ENCODE measurements at regions not wholly inside any gene's neighbourhood (a gene's known extent, or its start where the extent isn't known, plus 50 kb on each side); places are given as distances from the start of the nearest gene placed in this dataset.

- DNase-seq (ENCODE audit: low read depth, low spot score) (no peak), FAIRE-seq (no peak), ATAC-seq (no peak)
- H3K79me2 ChIP-seq (ENCODE audit: control insufficient read depth, insufficient read depth, low read length) = peaks cover 3% of the 10 kb centered on the region
- H4K20me1 ChIP-seq (ENCODE audit: control insufficient read depth, insufficient read depth) = no peaks in the 10 kb centered on the region
- H2AFZ ChIP-seq (ENCODE audit: control insufficient read depth, low read depth, low read length) = no peak overlapping the region
- H3K4me1 ChIP-seq (ENCODE audit: control insufficient read depth, insufficient read depth, low read length) = peaks cover 37% of the 10 kb centered on the region
- no peak overlapping the region for H3K4me3 ChIP-seq
- in situ Hi-C loops (cut with MboI) (no loop called here), intact Hi-C loops (cut with micrococcal nuclease; ENCODE audit: unreplicated experiment) (no loop called here)
- H3K4me2 ChIP-seq (ENCODE audit: control insufficient read depth, insufficient read depth) = no peak overlapping the region
- ChIA-PET RAD21 (ENCODE audit: unreplicated experiment) (interaction anchor here (0.8 to 1.2 kb wide), 4 partner anchors 20 to 306 kb away, joined by 3 to 4 read pairs (median 3); no protein-coding TSS in a partner anchor), POLR2A (interaction anchor here (0.8 to 1.2 kb wide), 2 partner anchors 10 to 20 kb away, joined by 3 read pairs; no protein-coding TSS in a partner anchor), SMC1A (ENCODE audit: uncharacterized antibody, unreplicated experiment) (interaction anchor here (0.9 to 1.9 kb wide), 7 partner anchors 13 to 300 kb away, joined by 3 to 8 read pairs (median 5); no protein-coding TSS in a partner anchor), CTCF (interaction anchor here (0.7 to 1.6 kb wide), 3 partner anchors 10 to 303 kb away, joined by 3 to 4 read pairs (median 3); no protein-coding TSS in a partner anchor)
- TF ChIP-seq SUPT20H (IDR thresholded peaks at IDR 0.05; ENCODE audit: borderline replicate concordance, control insufficient read depth, low read depth, low read length) (no peak), PAX5 (IDR thresholded peaks at IDR 0.05; ENCODE audit: borderline replicate concordance, low read depth, low read length) (no peak)
- no peak overlapping the region for H3K9ac ChIP-seq (ENCODE audit: control insufficient read depth, insufficient read depth, low read length)
- H3K36me3 ChIP-seq (ENCODE audit: control insufficient read depth in 2 of 2, insufficient read depth in 2 of 2, low read length in 1 of 2) = no peaks in the 10 kb centered on the region
- H3K27me3 ChIP-seq (replicated peaks in 1 of 2; ENCODE audit: control insufficient read depth in 2 of 2, insufficient read depth in 2 of 2, low read length in 1 of 2) = no peaks in the 10 kb centered on the region
- no TSS peak for BruUV-seq (replicated peaks)
- H3K27ac ChIP-seq (ENCODE audit: control insufficient read depth, insufficient read depth) = no peak overlapping the region
- 98% methylated on average over 9 of the region's 9 CpGs for WGBS (ENCODE audit: insufficient coverage, insufficient replicate concordance, low lambda C conversion rate, missing lambda C conversion rate)
- no peaks in the 10 kb centered on the region; the same call in 2 of the 3 replicates for H3K9me3 ChIP-seq (replicated peaks; ENCODE audit: control insufficient read depth, insufficient read depth, low read length)
These were observed 222.9 kb downstream of the PTEN start for GRCh38 chr10:88086187-88086960.

GRCh38 chr10:88088441-88089340 lies 225.3 kb downstream of the PTEN start:
- no peak overlapping the region for H2AFZ ChIP-seq (ENCODE audit: control insufficient read depth, low read depth, low read length)
- in situ Hi-C loops (cut with MboI) = no loop called here
- ATAC-seq (no peak), DNase-seq (ENCODE audit: low read depth, low spot score) (no peak), FAIRE-seq (no peak)
- intact Hi-C loops (cut with micrococcal nuclease; ENCODE audit: unreplicated experiment) = no loop called here
- H3K4me3 ChIP-seq = no peak overlapping the region
- CTCF ChIA-PET = interaction anchor here (0.7 to 3.6 kb wide), 6 partner anchors 7 to 301 kb away, joined by 3 to 24 read pairs (median 3); no protein-coding TSS in a partner anchor
- no peaks in the 10 kb centered on the region for H4K20me1 ChIP-seq (ENCODE audit: control insufficient read depth, insufficient read depth)
- RAD21 ChIA-PET (ENCODE audit: unreplicated experiment) = interaction anchor here (0.7 to 4.7 kb wide), 8 partner anchors 8 to 298 kb away, joined by 3 to 89 read pairs (median 3); no protein-coding TSS in a partner anchor
- no peak overlapping the region for H3K4me2 ChIP-seq (ENCODE audit: control insufficient read depth, insufficient read depth)
- H3K79me2 ChIP-seq (ENCODE audit: control insufficient read depth, insufficient read depth, low read length) = no peaks in the 10 kb centered on the region
- H3K4me1 ChIP-seq (ENCODE audit: control insufficient read depth, insufficient read depth, low read length) = peaks cover 32% of the 10 kb centered on the region
- WGBS (ENCODE audit: insufficient coverage, insufficient replicate concordance, low lambda C conversion rate, missing lambda C conversion rate) = 94% methylated on average over 9 of the region's 9 CpGs
- POLR2A ChIA-PET = interaction anchor here (1.0 to 1.5 kb wide), 2 partner anchors 9 to 23 kb away, joined by 3 read pairs; no protein-coding TSS in a partner anchor
- BruUV-seq (replicated peaks) = no TSS peak
- SMC1A ChIA-PET (ENCODE audit: uncharacterized antibody, unreplicated experiment) = interaction anchor here (2.0 to 13.1 kb wide), 6 partner anchors 7 to 299 kb away, joined by 8 to 210 read pairs (median 70); no protein-coding TSS in a partner anchor
- no peaks in the 10 kb centered on the region; the same call in 2 of the 3 replicates for H3K9me3 ChIP-seq (replicated peaks; ENCODE audit: control insufficient read depth, insufficient read depth, low read length)
- no peak overlapping the region for H3K9ac ChIP-seq (ENCODE audit: control insufficient read depth, insufficient read depth, low read length)
- no peaks in the 10 kb centered on the region for H3K36me3 ChIP-seq (ENCODE audit: control insufficient read depth in 2 of 2, insufficient read depth in 2 of 2, low read length in 1 of 2)
- no peak overlapping the region for H3K27ac ChIP-seq (ENCODE audit: control insufficient read depth, insufficient read depth)
- no peaks in the 10 kb centered on the region for H3K27me3 ChIP-seq (replicated peaks in 1 of 2; ENCODE audit: control insufficient read depth in 2 of 2, insufficient read depth in 2 of 2, low read length in 1 of 2)
- TF ChIP-seq NR2C1 (IDR thresholded peaks at IDR 0.05) (no peak), PAX8 (IDR thresholded peaks at IDR 0.05) (no peak), ATF3 (IDR thresholded peaks at IDR 0.05; ENCODE audit: borderline replicate concordance, extremely low read depth, low read depth, low read length) (no peak), CBFB (IDR thresholded peaks at IDR 0.05; ENCODE audit: low read depth) (no peak), IRF3 (IDR thresholded peaks at IDR 0.05) (no peak), MAX (IDR thresholded peaks at IDR 0.05; ENCODE audit: low read depth, low read length) (no peak), IKZF1 (conservative IDR thresholded peaks at IDR 0.05) (no peak), GATAD2B (conservative IDR thresholded peaks at IDR 0.05; ENCODE audit: low read depth) (no peak), BMI1 (IDR thresholded peaks at IDR 0.05; ENCODE audit: borderline replicate concordance) (no peak), ZZZ3 (IDR thresholded peaks at IDR 0.05; ENCODE audit: control insufficient read depth, insufficient read length, low read depth) (no peak), RAD51 (IDR thresholded peaks at IDR 0.05) (no peak)

All from GM12878 (cell line).